ENCODE measurements at regions not wholly inside any gene's neighbourhood (a gene's known extent, or its start where the extent isn't known, plus 50 kb on each side); places are given as distances from the start of the nearest gene placed in this dataset.

GRCh38 chr5:4877579-4877978, 262.6 kb upstream of the ADAMTS16 start:
- H3K9me3 ChIP-seq = no peaks in the 10 kb centered on the region
- TF ChIP-seq CTCF (IDR thresholded peaks at IDR 0.05) = no peak
- H3K27me3 ChIP-seq (replicated peaks; ENCODE audit: insufficient read depth) = no peaks in the 10 kb centered on the region
- no peaks in the 10 kb centered on the region for H3K36me3 ChIP-seq
- no peak overlapping the region for H3K4me3 ChIP-seq
- DNase-seq (ENCODE audit: low spot score) (no peak), ATAC-seq (ENCODE audit: insufficient number of reproducible peaks, low FRiP score, low read depth) (no peak)
- no peak overlapping the region for H3K27ac ChIP-seq
- no peaks in the 10 kb centered on the region for H3K4me1 ChIP-seq (ENCODE audit: control insufficient read depth in 1 of 2, low read depth in 2 of 2)

- H3K4me3 ChIP-seq = no peak overlapping the region
- DNase-seq (ENCODE audit: low spot score) (no peak), ATAC-seq (ENCODE audit: insufficient number of reproducible peaks, low FRiP score, low read depth) (no peak)
- H3K27ac ChIP-seq = no peak overlapping the region
- H3K4me1 ChIP-seq (ENCODE audit: control insufficient read depth in 1 of 2, low read depth in 2 of 2) = no peaks in the 10 kb centered on the region
- no peaks in the 10 kb centered on the region for H3K27me3 ChIP-seq (replicated peaks; ENCODE audit: insufficient read depth)
- no peak for TF ChIP-seq CTCF (IDR thresholded peaks at IDR 0.05)
- H3K9me3 ChIP-seq = no peaks in the 10 kb centered on the region
- no peaks in the 10 kb centered on the region for H3K36me3 ChIP-seq
Observed at GRCh38 chr5:4879075-4879474, 261.1 kb upstream of the ADAMTS16 start.

GRCh38 chr5:4879693-4880303, 260.3 kb upstream of the ADAMTS16 start:
- ATAC-seq (ENCODE audit: insufficient number of reproducible peaks, low FRiP score, low read depth) = no peak
- no peaks in the 10 kb centered on the region for H3K27me3 ChIP-seq (replicated peaks; ENCODE audit: insufficient read depth)

GRCh38 chr5:4880304-4880741, 259.8 kb upstream of the ADAMTS16 start:
- no peaks in the 10 kb centered on the region for H3K9me3 ChIP-seq
- no peak overlapping the region for H3K27ac ChIP-seq
- no peak overlapping the region for H3K4me3 ChIP-seq
- H3K36me3 ChIP-seq = no peaks in the 10 kb centered on the region
- no peak for TF ChIP-seq CTCF (IDR thresholded peaks at IDR 0.05)
- ATAC-seq (ENCODE audit: insufficient number of reproducible peaks, low FRiP score, low read depth) (no peak), DNase-seq (ENCODE audit: low spot score) (no peak)
- H3K27me3 ChIP-seq (replicated peaks; ENCODE audit: insufficient read depth) = no peaks in the 10 kb centered on the region
- no peaks in the 10 kb centered on the region for H3K4me1 ChIP-seq (ENCODE audit: control insufficient read depth in 1 of 2, low read depth in 2 of 2)

More at GRCh38 chr5:4879693-4880303, 260.3 kb upstream of the ADAMTS16 start:
- peak; percentile 57 for TF ChIP-seq CTCF (IDR thresholded peaks at IDR 0.05)
- no peak overlapping the region for H3K27ac ChIP-seq
- DNase-seq (ENCODE audit: low spot score) = no peak
- no peaks in the 10 kb centered on the region for H3K36me3 ChIP-seq
- H3K4me3 ChIP-seq = no peak overlapping the region
- H3K4me1 ChIP-seq (ENCODE audit: control insufficient read depth in 1 of 2, low read depth in 2 of 2) = no peaks in the 10 kb centered on the region
- no peaks in the 10 kb centered on the region for H3K9me3 ChIP-seq

GRCh38 chr5:4881366-4882002, 258.6 kb upstream of the ADAMTS16 start:
- TF ChIP-seq CTCF (IDR thresholded peaks at IDR 0.05) = no peak
- no peaks in the 10 kb centered on the region for H3K27me3 ChIP-seq (replicated peaks; ENCODE audit: insufficient read depth)
- no peak for DNase-seq (ENCODE audit: low spot score)
- no peaks in the 10 kb centered on the region for H3K4me1 ChIP-seq (ENCODE audit: control insufficient read depth in 1 of 2, low read depth in 2 of 2)
- H3K4me3 ChIP-seq = no peak overlapping the region
- no peak for ATAC-seq (ENCODE audit: insufficient number of reproducible peaks, low FRiP score, low read depth)
- H3K9me3 ChIP-seq = no peaks in the 10 kb centered on the region
- no peaks in the 10 kb centered on the region for H3K36me3 ChIP-seq
- H3K27ac ChIP-seq = no peak overlapping the region

All from thoracic aorta (tissue), 2 donors.